Osteocyte (in vitro differentiated cells): ENCODE measurements at regions not wholly inside any gene's neighbourhood (a gene's known extent, or its start where the extent isn't known, plus 50 kb on each side); places are given as distances from the start of the nearest gene placed in this dataset.

Experiments used
- DNase-seq: peaks from one replicate; pipeline ENCODE4 v3.0.0; 2021; ENCODE audit warnings: mixed read lengths; ENCODE audit not compliant: unreplicated experiment; ENCODE audit errors: extremely low spot score
- H3K27ac Mint-ChIP-seq: one replicate; pipeline ENCODE4 v1.8.0; 2021; ENCODE audit warnings: mild to moderate bottlenecking, mixed read lengths; ENCODE audit not compliant: unreplicated experiment
- H3K27me3 Mint-ChIP-seq: one replicate; pipeline ENCODE4 v1.8.0; 2021; ENCODE audit warnings: mixed read lengths; ENCODE audit not compliant: unreplicated experiment
- H3K36me3 Mint-ChIP-seq: one replicate; pipeline ENCODE4 v1.8.0; 2021; ENCODE audit warnings: mixed read lengths; ENCODE audit not compliant: unreplicated experiment
- H3K4me1 Mint-ChIP-seq: one replicate; pipeline ENCODE4 v1.8.0; 2021; ENCODE audit warnings: mixed read lengths; ENCODE audit not compliant: unreplicated experiment
- H3K4me3 Mint-ChIP-seq: one replicate; pipeline ENCODE4 v1.8.0; 2021; ENCODE audit warnings: mild to moderate bottlenecking, moderate library complexity, mixed read lengths; ENCODE audit not compliant: unreplicated experiment
- H3K9me3 Mint-ChIP-seq: one replicate; pipeline ENCODE4 v1.8.0; 2021; ENCODE audit warnings: mixed read lengths; ENCODE audit not compliant: unreplicated experiment
- CTCF ChIP-seq: fragments of 200-600 bp; sonication (generic); IDR thresholded peaks from 2 replicates; pipeline ENCODE4 v1.5.0; 2021; ENCODE audit warnings: antibody characterized with exemption, mild to moderate bottlenecking, moderate library complexity

- Mint-ChIP-seq H3K4me1 (no peaks in the 10 kb centered on the region), H3K27me3 (no peaks in the 10 kb centered on the region)
Measured at GRCh38 chr7:156174428-156174827, 362.2 kb upstream of the SHH start.

GRCh38 chr7:156173748-156174353 is 361.6 kb upstream of the SHH start:
- Mint-ChIP-seq H3K27ac (no peak overlapping the region), H3K27me3 (no peaks in the 10 kb centered on the region), H3K36me3 (no peaks in the 10 kb centered on the region), H3K4me3 (no peak overlapping the region), H3K9me3 (peaks cover 8% of the 10 kb centered on the region), H3K4me1 (no peaks in the 10 kb centered on the region)
- TF ChIP-seq CTCF: no peak
- DNase-seq: peak; percentile 80

More at GRCh38 chr7:156174428-156174827, 362.2 kb upstream of the SHH start:
- peak; percentile 78 for DNase-seq
- Mint-ChIP-seq H3K27ac (no peak overlapping the region), H3K36me3 (no peaks in the 10 kb centered on the region), H3K4me3 (no peak overlapping the region), H3K9me3 (peaks cover 8% of the 10 kb centered on the region)
- no peak for TF ChIP-seq CTCF

GRCh38 chr7:156173346-156173745 is 361.1 kb upstream of the SHH start:
- peak; percentile 67 for DNase-seq
- Mint-ChIP-seq H3K4me3 (no peak overlapping the region), H3K36me3 (no peaks in the 10 kb centered on the region)

GRCh38 chr7:156172638-156173037 is 360.4 kb upstream of the SHH start:
- Mint-ChIP-seq H3K9me3 (peaks cover 7% of the 10 kb centered on the region), H3K4me3 (no peak overlapping the region), H3K27ac (no peak overlapping the region), H3K36me3 (no peaks in the 10 kb centered on the region), H3K27me3 (no peaks in the 10 kb centered on the region), H3K4me1 (no peaks in the 10 kb centered on the region)
- DNase-seq: peak; percentile 46
- TF ChIP-seq CTCF: no peak

More at GRCh38 chr7:156173346-156173745, 361.1 kb upstream of the SHH start:
- Mint-ChIP-seq H3K27me3 (no peaks in the 10 kb centered on the region), H3K27ac (no peak overlapping the region), H3K4me1 (no peaks in the 10 kb centered on the region), H3K9me3 (peaks cover 8% of the 10 kb centered on the region)
- no peak for TF ChIP-seq CTCF

- TF ChIP-seq CTCF: no peak
- no peak overlapping the region for H3K27ac Mint-ChIP-seq
- H3K4me3 Mint-ChIP-seq: no peak overlapping the region
- peaks cover 3% of the 10 kb centered on the region for H3K9me3 Mint-ChIP-seq
- DNase-seq: peak; percentile 80
- no peaks in the 10 kb centered on the region for H3K36me3 Mint-ChIP-seq
- no peaks in the 10 kb centered on the region for H3K4me1 Mint-ChIP-seq
- H3K27me3 Mint-ChIP-seq: no peaks in the 10 kb centered on the region
Measured at GRCh38 chr7:156169474-156170370, 357.5 kb upstream of the SHH start.
